Hindlimb muscle (tissue), 1 donor: ENCODE measurements at regions not wholly inside any gene's neighbourhood (a gene's known extent, or its start where the extent isn't known, plus 50 kb on each side); places are given as distances from the start of the nearest gene placed in this dataset.

Source experiments
- DNase-seq: peaks from one replicate; pipeline ENCODE4 v3.0.0-alpha.2; 2013

DNA sequence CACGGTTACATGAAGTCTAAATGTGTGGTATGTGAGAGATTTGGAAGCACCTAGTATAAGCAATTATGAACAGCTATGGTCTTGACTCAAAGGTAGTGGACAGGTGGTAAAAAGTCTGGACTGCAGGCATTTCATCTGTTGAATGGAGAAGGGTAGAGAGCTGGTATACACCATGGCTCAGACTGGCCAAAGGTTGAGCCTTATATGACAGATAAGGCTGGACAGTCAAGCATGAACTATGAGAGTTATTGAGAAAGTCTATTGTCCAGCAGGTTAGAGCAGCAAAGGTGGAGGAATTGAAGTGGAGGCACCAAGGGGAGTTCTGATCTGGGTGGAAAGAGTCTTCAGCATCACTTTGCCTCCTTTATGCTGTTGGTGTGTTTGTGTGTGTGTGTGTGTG is 346.7 kb upstream of the SLC14A2 start:
- no peak for DNase-seq

DNA sequence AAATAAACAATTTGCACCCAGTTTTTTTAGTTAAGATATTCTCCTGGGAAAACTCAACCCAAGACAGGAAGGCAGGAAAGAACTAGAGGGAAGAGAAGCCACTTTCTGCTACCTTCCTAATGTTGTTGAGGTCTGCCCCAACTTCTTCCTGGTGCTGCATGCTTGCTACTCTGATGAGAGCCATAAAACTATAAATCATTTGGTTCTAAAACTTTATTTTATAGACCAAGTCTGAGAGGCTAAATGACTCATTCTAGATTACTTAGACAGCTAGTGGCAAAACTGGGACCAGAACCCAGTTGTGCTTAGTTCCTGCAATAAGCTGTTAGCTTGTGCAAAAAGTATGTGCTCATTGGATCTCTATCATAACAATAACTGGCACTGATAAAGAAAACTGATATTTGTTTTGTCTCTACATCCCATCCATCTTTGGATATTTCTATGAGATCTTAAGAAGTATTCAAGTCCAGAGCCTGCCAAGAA is 344.9 kb upstream of the SLC14A2 start:
- no peak for DNase-seq

DNA sequence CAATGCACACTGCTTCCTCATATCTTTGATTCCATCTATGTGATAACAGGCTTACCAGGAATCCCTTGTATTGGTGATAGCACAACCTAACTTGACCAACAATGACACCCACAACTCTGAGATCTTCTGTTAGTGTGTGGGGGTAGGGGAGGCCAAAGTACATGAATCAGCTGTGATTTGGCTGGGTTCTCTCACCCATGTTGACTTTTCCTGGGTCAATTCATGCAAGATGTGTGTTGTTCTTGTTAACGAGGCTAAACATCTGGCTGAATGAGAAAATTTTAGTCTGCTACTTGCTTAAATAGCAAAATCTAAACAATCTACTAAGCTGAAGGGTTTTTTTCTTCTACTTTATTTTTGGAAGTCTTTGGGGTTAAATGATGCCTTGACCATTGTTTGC is 341.2 kb upstream of the SLC14A2 start:
- DNase-seq = no peak

DNA sequence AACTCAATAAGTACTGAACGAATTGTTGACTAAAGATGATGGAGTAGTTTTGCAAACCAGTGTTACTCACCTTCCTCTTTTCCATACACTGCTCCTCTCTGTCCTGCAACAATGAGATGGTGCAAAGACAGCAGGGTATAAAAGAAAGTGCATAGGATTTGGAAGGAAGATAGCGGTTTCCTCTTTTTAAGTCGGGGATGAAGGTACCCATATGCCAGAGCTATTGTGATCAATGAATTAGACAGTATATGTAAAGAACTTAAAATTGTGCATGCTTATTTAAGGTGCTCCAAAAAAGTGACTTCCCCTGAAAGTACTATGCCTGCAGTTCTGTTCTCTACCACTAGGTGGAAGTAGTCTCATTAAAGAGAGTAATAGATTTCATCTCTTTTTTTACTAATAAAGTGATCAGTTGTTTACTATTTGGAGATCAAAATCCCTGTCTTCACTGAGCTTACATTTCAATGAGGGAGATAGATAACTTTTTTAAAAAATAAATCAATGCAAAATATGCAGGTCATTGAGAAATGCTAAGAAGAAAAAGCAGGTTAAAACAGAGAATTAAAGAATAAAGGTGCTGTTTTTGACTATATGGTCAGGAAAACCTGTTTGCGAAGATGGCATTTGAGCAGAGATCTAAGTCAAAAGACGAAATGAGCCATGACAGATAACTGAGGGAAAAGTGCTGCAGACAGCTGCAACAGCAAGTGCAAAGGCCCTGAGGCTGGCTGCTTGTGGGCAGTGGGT is 339.7 kb upstream of the SLC14A2 start:
- DNase-seq = no peak

DNA sequence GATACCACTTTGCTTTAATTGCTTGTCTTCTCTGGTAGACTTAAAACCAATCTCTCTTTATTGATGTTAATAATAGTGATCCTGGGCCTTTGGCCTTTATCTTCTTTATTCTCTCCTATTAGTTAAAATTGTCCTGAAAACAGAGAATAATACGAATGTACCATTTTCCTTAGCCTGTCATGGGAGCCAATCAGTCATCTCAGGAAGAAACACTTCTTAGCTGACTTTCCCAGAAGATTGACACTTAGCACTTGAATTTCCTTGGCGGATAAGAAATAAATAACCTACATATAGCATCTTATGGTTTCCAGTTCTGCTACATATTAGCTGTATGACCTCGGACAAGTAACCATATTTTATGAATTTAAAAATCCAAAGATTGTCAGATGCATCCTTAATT is 338.4 kb upstream of the SLC14A2 start:
- DNase-seq = no peak

DNA sequence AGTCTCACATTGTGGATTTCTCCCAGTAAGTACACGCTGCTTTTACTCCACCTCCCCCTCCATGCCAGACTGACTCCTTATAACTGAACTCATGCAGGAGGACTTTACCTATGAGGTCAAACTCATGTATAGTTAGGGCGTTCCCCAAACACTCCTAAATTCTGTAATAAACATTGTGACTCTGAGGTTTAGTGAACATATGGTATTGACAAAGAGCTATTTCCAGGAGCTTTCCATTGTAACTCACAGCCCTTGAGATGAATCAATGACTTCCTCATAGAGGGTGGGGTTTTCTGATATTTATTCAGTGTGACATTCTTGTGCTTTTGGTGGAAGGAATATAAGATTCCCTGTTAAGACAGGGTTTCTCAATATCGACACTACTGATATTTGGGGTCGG is 337.4 kb upstream of the SLC14A2 start:
- DNase-seq = no peak

DNA sequence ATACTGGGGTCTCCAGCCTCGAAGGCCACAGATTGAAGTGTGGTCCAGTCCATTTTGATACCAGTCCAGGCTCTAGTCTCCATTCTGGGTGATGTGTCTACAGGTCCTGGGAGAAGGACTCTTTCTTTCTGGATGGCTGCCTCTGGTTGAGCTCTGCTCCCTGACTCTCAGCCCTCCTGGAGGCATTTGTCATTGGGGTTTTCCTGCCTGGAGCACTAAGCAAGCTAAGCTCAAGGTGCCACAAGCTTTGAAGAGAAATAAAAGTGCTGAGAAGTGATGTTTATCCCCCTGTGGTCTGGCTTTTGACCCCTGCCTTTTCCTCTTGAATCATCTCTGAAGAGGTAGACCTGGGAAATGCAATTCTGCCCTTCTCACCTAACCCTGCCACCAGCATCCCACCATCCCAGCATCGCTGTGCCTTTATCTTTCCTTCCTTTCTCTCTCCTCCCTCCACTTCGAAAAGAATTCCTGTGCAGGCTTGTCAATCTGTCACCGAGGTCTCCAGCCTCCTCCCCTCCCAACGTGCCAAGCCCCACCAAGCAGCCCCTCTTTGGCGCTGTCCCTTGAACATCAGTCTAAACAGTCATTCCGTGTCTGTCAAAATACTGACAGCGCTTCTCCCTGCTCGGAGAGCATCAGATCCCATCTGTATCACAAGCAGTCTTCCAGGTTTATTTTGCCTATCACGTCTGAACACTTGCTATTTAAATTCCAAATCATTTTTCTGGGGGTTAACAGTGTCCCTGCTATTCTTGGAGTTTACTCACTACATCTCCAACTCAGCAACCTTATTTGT is 334.6 kb upstream of the SLC14A2 start:
- no peak for DNase-seq

DNA sequence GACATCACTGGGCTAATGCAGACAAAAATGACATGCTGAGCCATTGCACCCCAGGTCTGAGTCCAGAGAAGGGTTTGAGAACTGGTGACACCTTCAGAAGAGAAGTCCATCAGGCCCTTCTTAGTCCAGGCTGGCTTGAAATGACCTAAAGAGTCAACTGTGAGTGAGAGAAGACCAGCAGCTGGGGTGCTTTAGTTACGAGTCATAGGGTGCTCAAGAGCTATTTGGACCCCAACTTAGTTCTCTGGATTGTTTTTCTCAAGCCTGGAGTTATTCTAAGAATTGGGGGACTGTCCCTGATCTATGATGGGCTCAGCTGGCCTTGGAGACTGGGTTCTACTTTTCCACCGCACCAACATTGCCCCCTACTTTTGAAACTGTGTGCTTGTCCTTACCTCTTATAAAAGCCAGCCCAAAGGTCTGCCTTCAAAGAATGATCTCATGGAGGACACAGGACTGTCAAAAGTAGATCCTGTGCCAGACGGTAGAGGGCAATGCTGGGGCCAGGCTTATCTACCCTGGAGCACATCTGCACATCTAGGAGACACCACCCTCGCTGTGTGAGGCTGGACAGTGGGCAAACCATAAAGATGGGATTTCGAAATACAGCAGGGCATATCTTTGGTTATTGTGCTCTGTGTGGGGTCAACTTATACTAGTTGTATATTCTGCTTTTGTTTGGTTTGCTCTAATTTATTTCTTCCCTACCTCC is 333.0 kb upstream of the SLC14A2 start:
- no peak for DNase-seq

DNA sequence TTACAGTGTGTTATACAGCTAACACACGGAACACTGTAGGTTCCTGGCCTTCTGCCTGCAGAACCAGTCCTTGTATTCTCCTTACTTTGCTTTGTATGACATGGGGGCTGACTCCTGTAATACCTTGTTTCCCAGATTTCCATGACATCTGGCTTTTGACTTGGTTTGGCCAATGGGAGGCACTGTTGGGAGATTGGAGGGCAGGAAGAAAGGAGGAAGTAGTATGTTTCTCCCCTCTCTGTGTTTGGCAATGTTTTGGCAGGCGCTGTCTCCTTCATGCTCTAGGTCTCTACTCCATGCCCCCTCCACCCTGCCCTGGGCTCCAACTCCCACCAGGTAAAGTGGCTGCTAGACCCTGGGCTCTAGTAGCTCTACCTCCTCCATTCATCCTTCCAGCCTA is 331.1 kb upstream of the SLC14A2 start:
- no peak for DNase-seq

DNA sequence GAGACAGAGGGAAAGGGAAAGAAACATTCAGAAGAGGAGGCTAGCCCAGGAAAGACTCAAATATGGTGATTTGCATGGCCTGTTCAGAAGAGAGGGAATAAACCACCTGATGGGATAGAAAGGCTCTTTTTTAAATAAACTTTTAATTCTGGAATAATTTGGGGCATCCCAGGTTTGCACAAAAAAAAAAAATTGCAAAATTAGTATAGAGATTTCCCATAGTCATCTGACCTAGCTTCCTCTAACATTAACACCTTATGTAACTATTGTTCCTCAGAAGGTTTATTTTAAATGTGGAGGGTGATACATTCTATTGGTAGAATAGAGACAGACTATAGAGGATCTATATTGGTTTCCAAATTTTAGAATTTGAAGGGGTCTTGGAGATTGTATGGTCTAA is 330.4 kb upstream of the SLC14A2 start:
- no peak for DNase-seq

DNA sequence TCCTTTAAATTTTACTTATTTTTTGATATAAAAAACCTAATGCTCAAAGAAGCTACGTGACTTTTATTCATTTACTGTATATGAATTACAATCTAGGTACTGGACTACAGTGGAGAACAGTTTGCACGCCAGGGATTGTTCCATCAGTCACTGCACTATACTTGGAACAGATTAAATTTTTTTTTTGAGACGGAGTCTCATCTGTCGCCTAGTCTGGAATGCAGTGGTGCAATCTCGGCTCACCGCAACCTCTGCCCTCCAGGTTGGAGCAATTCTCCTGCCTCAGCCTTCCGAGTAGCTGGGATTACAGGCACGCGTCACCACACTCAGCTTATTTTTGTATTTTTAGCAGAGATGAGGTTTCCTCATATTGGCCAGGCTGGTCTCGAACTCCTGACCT is 330.0 kb upstream of the SLC14A2 start:
- no peak for DNase-seq

DNA sequence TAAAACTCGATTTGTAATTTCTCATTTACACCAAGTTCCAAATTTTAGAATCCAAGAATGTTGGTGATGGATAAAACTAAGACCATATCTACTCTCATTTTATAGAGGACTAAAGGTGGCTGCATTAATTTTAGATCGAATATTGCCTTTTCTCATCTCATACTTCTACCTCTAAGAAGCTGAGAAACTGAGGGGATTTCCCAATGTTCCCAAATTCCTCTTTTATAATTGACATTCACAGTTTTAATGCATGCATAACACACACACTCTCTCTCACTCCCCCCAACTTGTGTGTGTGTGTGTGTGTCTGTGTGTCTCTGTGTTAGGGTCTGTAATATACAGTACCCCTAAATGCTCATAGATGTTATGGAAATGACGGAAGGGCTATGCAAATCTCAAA is 328.8 kb upstream of the SLC14A2 start:
- DNase-seq = no peak

DNA sequence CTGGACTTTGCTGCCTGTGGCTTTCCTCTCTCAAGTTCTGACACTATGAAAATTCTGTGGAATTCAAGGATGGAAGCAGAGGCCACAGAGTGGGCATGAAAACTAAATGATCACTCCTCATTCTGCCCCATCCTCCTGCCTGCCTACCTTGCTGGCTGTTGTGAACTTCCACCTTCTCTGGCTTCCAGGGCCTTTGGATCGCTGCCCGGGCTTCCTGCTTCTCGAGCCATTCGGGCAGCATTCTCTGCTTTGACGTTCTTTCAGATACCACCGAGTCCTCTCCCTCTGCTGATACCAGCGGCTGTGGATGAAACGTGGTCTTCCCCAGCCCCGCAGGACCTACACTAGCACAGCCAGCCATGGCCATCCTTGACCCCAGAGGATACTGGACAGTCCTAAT is 327.7 kb upstream of the SLC14A2 start:
- DNase-seq = no peak

DNA sequence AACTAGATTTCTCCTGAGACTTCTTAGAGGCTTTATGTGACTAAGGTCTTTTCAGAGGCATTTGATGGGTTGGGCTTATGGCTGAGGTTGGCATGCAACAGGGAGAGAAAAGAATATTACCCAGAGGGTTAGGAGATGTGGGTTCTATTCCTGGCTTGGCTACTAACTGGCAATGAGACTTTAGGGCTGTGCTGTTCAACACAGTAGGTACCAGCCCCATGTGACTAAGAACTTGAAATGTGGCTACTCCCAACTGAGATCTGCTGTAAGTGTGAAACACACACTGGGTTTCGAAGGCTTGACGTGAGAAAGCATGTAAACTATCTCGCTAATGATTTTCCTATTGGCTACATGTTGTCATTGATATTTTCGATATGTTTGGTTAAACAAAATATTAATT is 324.9 kb upstream of the SLC14A2 start:
- DNase-seq = no peak

DNA sequence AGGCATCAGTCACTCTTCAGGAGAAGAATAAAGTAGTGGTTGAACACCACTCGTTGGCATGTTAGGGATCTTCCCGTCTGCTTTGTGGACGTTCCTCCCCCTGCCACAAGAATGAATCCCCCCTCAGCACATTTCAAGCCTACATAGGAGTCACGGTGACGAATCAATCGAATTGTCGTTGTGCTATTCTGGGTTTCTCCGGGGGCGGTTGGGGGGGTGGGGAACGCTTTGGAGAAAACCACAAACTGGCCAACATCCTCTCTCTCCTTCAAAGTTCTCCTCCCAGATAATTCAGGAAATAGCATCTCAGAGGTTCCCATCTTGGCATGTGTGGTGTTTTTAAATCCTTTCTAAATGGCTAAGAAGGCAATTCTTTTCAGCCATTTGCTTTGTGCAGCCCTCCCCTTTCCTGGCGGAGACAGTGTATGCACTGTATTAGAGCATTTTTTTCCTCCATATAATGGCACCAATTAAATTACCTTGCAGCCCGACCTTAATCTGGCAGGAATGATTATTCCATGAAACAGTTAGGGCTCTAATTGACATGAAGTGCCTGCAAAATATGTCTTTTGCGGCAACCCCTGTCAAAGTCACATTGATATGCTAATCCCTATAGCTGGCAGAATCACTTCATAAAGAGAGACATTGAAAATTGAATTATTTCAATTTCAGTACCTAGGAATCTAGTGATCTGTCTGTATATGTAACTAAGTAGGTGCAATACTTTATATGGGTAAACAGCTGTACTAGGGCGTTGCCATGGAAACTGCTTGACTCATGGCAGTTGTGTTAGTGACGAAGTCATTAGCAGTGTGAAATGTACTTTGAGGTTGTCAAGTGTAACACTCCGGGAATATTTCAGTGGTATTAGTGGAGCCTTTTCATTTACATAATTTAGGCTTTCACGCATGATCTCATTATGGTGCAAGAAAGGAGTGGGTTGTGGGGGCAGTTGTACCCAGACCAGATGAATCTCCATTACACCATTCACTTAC is 323.4 kb upstream of the SLC14A2 start:
- DNase-seq = no peak

DNA sequence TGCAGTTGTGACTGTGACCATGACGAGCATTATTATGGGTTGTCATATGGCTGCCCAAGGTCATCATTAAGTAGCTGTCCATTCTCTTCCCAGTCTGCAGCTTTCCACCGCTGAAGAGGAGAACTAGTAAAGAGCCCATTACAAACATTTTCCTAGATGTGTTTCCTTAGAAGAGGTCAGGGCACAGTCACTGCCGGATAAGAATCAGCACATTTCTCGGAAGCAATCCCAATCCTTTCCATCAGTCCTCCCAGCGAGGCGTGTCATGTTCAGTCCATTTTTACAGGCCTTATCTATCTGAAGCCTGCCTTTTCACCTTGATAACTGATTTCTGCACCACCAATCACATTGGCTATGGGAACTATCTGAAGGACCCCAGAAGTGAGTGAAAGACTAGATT is 319.9 kb upstream of the SLC14A2 start:
- DNase-seq = no peak

DNA sequence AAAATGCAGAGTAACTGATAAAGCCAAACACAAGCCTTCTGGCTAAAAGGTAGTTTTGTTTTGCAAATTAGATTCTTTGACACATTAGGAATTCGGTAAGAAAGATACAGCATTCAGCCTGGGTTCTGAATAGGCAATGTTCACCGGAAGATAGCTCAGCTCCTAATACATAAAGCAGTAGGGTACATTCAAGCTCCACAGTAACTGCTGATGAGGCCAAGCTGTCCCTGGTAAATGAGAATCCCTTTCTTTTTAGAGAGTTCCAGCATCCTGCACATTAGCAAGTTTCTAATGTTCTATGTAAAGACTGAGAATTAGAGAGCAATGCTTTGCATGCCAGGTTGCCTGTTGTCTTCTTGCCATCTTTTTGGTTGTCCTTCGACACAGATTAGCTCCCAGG is 316.3 kb upstream of the SLC14A2 start:
- no peak for DNase-seq

DNA sequence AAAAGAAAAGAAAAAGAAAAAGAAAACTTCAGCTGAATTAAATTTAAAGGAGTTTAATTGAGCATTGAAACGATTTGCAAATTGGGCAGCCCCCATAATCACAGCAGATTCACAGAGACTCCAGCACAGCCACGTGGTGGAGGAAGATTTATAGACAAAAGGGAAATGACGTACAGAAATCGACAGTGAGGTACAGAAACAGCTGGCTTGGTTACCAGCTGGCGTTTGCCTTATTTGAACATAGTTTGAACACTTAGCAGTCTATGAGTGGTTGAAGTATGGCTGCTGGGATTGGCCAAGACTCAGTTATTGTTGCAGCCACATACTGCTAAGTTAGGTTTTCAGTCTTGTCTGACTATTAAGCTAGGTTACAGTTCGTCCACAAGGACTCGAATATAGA is 312.2 kb upstream of the SLC14A2 start:
- no peak for DNase-seq

DNA sequence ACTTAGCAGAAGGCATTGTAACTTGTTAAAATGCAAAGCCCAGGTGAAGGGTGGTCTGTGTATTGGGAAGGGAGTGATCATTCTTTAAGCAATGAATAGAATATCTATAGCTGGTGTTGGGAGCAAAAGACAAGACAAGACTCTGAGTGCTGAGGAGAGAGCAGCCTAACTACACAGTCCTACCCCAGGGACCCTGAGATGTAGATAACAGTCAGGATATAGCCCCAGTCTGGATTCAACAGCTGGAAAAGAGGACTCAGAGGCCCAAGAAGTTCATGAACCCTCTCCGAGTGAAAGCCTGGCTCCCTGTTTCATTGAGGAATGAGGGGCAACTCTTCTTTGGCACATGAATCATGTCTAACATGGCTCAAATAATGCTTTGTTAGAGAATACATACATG is 310.7 kb upstream of the SLC14A2 start:
- DNase-seq = no peak

DNA sequence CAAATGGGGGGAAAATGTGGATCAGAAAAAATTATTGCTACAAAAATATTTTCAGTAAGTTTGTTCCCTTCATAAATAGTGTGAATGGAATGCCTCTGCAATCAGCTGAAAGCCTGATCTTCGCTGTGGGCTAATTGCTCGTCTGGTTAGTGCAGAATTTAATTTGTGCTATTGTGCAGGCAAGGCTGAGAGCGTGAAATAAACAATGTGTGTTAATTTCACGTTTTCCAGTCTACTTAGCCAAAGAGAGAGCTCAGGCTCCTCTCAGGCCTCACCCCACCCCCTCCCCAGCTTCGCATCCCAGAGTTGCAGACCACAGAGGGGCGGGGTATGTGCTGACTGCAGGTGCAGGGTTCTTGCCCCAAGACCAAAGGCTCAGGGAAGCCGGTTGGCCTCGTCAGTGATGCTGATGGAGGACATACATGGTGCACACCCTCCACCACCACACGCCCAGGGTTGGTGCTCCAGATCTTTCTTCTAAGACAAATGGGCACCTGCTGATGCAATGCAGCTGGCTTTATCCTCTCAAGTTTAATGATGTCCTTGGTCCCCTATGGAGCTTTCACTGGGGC is 302.6 kb upstream of the SLC14A2 start:
- no peak for DNase-seq

DNA sequence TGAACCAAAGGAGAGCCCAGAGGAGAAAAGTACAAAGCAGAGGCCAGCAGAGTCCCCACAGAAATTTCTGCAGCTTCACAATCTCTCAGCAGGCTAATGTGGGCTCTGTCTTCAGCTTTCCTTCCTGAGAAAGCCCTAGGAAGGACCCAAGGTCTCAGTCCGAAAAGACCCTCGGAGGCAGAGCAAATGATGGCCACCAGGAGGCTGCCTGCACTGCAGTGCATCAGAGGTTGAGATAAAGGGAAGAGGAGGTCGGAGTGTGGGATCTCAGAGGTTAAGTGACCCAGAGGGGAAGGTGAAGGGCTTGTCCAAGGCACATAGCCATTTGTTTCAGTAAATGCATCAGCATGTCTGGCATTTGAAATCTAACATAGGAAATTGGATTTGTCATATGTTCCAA is 299.1 kb upstream of the SLC14A2 start:
- no peak for DNase-seq
